HEK293 (cell line): ENCODE measurements at regions not wholly inside any gene's neighbourhood (a gene's known extent, or its start where the extent isn't known, plus 50 kb on each side); places are given as distances from the start of the nearest gene placed in this dataset.

Experiments used
- CTCF ChIA-PET: fragments of 350-600 bp; formaldehyde crosslinking; extraction: SDS; loops from one replicate; lab custom pipeline; 2021; ENCODE audit warnings: antibody characterized with exemption; lab: Yijun Ruan, JAX
- POLR2A ChIA-PET: fragments of 300-600 bp; formaldehyde crosslinking; extraction: SDS; loops from one replicate; lab custom pipeline; 2020; ENCODE audit warnings: antibody characterized with exemption, inconsistent platforms; lab: Yijun Ruan, JAX
- H3K27ac ChIP-seq: fragments of 200-500 bp; sonication (Bioruptor generic); 2 replicates; pipeline ENCODE4 v1.5.1; 2014; ENCODE audit warnings: low read depth, low read length, control low read depth, inconsistent platforms; ENCODE audit errors: extremely low read depth
- H3K36me3 ChIP-seq, 2 experiments: fragments of 200-500 bp in 1 of 2; sonication (Bioruptor generic) in 1 of 2; 1 replicate in 1 of 2; 2 replicates in 1 of 2; pipeline ENCODE4 v1.5.1; 2014 to 2017; ENCODE audit warnings: inconsistent platforms in 2 of 2, low read length in 2 of 2; ENCODE audit not compliant: control insufficient read depth in 2 of 2, insufficient read depth in 1 of 2
- H3K4me1 ChIP-seq: fragments of 200-500 bp; sonication (Bioruptor generic); 2 replicates; pipeline ENCODE4 v1.5.1; 2014; ENCODE audit warnings: mild to moderate bottlenecking, low read length, inconsistent platforms; ENCODE audit not compliant: control insufficient read depth, insufficient read depth
- H3K4me3 ChIP-seq: 2 replicates; pipeline ENCODE4 v1.5.1; 2011; ENCODE audit warnings: low read depth, mild to moderate bottlenecking, control low read depth, low read length, moderate library complexity
- H3K9me3 ChIP-seq: fragments of 200-500 bp; sonication (Bioruptor generic); 2 replicates; pipeline ENCODE4 v1.5.1; 2014; ENCODE audit warnings: low read depth, low read length, inconsistent platforms; ENCODE audit not compliant: control insufficient read depth, insufficient read depth
- FEZF1 ChIP-seq: fragments of 450-650 bp; formaldehyde crosslinking; IDR thresholded peaks from 2 replicates; pipeline ENCODE4 v1.5.1; 2016; ENCODE audit warnings: missing biosample characterization, missing genetic modification characterization
- GLIS1 ChIP-seq: fragments of 450-650 bp; formaldehyde crosslinking; IDR thresholded peaks from 2 replicates; pipeline ENCODE4 v1.5.1; 2016; ENCODE audit warnings: missing biosample characterization, missing genetic modification characterization
- KLF8 ChIP-seq: fragments of 450-650 bp; formaldehyde crosslinking; IDR thresholded peaks from 2 replicates; pipeline ENCODE4 v1.5.1; 2016; ENCODE audit warnings: missing biosample characterization, missing genetic modification characterization
- TRIM28 ChIP-seq: IDR thresholded peaks from 2 replicates; pipeline ENCODE4 v1.6.1; 2011; ENCODE audit warnings: low read length, control low read depth, borderline replicate concordance
- ZNF10 ChIP-seq: fragments of 450-650 bp; formaldehyde crosslinking; IDR thresholded peaks from 2 replicates; pipeline ENCODE4 v1.5.1; 2017; ENCODE audit warnings: missing biosample characterization, missing genetic modification characterization
- ZNF112 ChIP-seq: fragments of 450-650 bp; formaldehyde crosslinking; IDR thresholded peaks from 2 replicates; pipeline ENCODE4 v1.5.0; 2017; ENCODE audit warnings: missing biosample characterization, missing genetic modification characterization
- ZNF121 ChIP-seq: fragments of 450-650 bp; formaldehyde crosslinking; IDR thresholded peaks from 2 replicates; pipeline ENCODE4 v1.5.1; 2016; ENCODE audit warnings: missing biosample characterization, missing genetic modification characterization
- ZNF133 ChIP-seq: fragments of 450-650 bp; formaldehyde crosslinking; IDR thresholded peaks from 2 replicates; pipeline ENCODE4 v1.5.1; 2016; ENCODE audit warnings: missing biosample characterization, missing genetic modification characterization
- ZNF138 ChIP-seq: fragments of 450-650 bp; formaldehyde crosslinking; IDR thresholded peaks from 2 replicates; pipeline ENCODE4 v1.5.1; 2016; ENCODE audit warnings: missing biosample characterization, missing genetic modification characterization, borderline replicate concordance
- ZNF155 ChIP-seq: fragments of 450-650 bp; formaldehyde crosslinking; IDR thresholded peaks from 2 replicates; pipeline ENCODE4 v1.5.1; 2016; ENCODE audit warnings: missing biosample characterization, missing genetic modification characterization
- ZNF2 ChIP-seq: fragments of 450-650 bp; formaldehyde crosslinking; IDR thresholded peaks from 2 replicates; pipeline ENCODE4 v1.5.1; 2016; ENCODE audit warnings: missing biosample characterization, missing genetic modification characterization
- ZNF23 ChIP-seq: fragments of 450-650 bp; formaldehyde crosslinking; IDR thresholded peaks from 2 replicates; pipeline ENCODE4 v1.5.1; 2016; ENCODE audit warnings: missing biosample characterization, missing genetic modification characterization, borderline replicate concordance
- ZNF248 ChIP-seq: fragments of 450-650 bp; formaldehyde crosslinking; IDR thresholded peaks from 2 replicates; pipeline ENCODE4 v1.5.1; 2017; ENCODE audit warnings: missing biosample characterization, missing genetic modification characterization
- ZNF266 ChIP-seq: fragments of 450-650 bp; formaldehyde crosslinking; IDR thresholded peaks from 2 replicates; pipeline ENCODE4 v1.5.1; 2016; ENCODE audit warnings: missing biosample characterization, missing genetic modification characterization, low read depth
- ZNF354C ChIP-seq: fragments of 450-650 bp; formaldehyde crosslinking; IDR thresholded peaks from 2 replicates; pipeline ENCODE4 v1.5.1; 2016; ENCODE audit warnings: missing biosample characterization, missing genetic modification characterization, low read depth, borderline replicate concordance
- ZNF433 ChIP-seq: fragments of 450-650 bp; formaldehyde crosslinking; IDR thresholded peaks from 2 replicates; pipeline ENCODE4 v1.5.1; 2016; ENCODE audit warnings: missing biosample characterization, missing genetic modification characterization, low read depth
- ZNF514 ChIP-seq: fragments of 450-650 bp; formaldehyde crosslinking; IDR thresholded peaks from 2 replicates; pipeline ENCODE4 v1.5.1; 2016; ENCODE audit warnings: missing biosample characterization, missing genetic modification characterization
- ZNF571 ChIP-seq: fragments of 450-650 bp; formaldehyde crosslinking; IDR thresholded peaks from 2 replicates; pipeline ENCODE4 v1.5.0; 2017; ENCODE audit warnings: missing biosample characterization, missing genetic modification characterization
- ZNF626 ChIP-seq: fragments of 450-650 bp; sonication (Bioruptor Pico); formaldehyde crosslinking; IDR thresholded peaks from 2 replicates; pipeline ENCODE4 v1.5.1; 2018; ENCODE audit warnings: missing biosample characterization, missing genetic modification characterization, inconsistent platforms
- ZXDB ChIP-seq: fragments of 450-650 bp; formaldehyde crosslinking; IDR thresholded peaks from 2 replicates; pipeline ENCODE4 v1.5.1; 2016; ENCODE audit warnings: missing biosample characterization, missing genetic modification characterization
- TF ChIP-seq, protein P1 (sequence below): fragments of 450-650 bp; formaldehyde crosslinking; IDR thresholded peaks from 2 replicates; pipeline ENCODE4 v1.5.1; 2016; ENCODE audit warnings: missing biosample characterization, missing genetic modification characterization
- TF ChIP-seq, protein P2 (sequence below): fragments of 450-650 bp; formaldehyde crosslinking; IDR thresholded peaks from 2 replicates; pipeline ENCODE4 v1.5.1; 2016; ENCODE audit warnings: missing biosample characterization, missing genetic modification characterization
- TF ChIP-seq, protein P3 (sequence below): fragments of 450-650 bp; formaldehyde crosslinking; IDR thresholded peaks from 2 replicates; pipeline ENCODE4 v1.5.1; 2016; ENCODE audit warnings: missing biosample characterization, missing genetic modification characterization
- TF ChIP-seq, protein P4 (sequence below): fragments of 450-650 bp; formaldehyde crosslinking; IDR thresholded peaks from 2 replicates; pipeline ENCODE4 v1.5.1; 2016; ENCODE audit warnings: missing biosample characterization, missing genetic modification characterization

DNA sequence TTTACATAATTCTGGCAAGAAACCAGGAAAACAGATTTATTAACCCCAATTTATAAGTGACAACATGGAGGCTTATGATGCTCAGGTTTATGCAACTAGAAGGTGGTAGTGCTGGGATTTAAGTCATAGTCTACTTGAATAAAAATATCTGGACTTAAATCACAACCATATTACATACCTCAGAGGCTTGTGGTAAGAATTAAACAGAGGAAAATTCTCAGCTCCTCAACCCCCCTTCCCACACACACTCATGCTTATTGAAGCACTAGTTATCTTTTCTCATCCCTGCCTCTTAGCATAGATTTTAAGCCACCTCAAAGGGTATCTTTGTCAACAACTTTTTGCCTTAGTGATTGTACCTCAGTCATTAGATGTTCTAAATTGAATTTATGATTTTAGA lies 731.0 kb downstream of the PRELID2 start:
- Histone ChIP-seq H3K36me3 (no peaks in the 10 kb centered on the region), H3K4me1 (no peaks in the 10 kb centered on the region), H3K27ac (no peak overlapping the region), H3K4me3 (no peak overlapping the region), H3K9me3 (no peaks in the 10 kb centered on the region)
- no peak for TF ChIP-seq ZNF155 (tag by site-specific recombination)
- no peak for TF ChIP-seq GLIS1
- TF ChIP-seq, protein P1, sequence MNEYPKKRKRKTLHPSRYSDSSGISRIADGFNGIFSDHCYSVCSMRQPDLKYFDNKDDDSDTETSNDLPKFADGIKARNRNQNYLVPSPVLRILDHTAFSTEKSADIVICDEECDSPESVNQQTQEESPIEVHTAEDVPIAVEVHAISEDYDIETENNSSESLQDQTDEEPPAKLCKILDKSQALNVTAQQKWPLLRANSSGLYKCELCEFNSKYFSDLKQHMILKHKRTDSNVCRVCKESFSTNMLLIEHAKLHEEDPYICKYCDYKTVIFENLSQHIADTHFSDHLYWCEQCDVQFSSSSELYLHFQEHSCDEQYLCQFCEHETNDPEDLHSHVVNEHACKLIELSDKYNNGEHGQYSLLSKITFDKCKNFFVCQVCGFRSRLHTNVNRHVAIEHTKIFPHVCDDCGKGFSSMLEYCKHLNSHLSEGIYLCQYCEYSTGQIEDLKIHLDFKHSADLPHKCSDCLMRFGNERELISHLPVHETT: no peak
- TF ChIP-seq ZNF138 (tag by site-specific recombination): no peak
- TF ChIP-seq, protein P2, sequence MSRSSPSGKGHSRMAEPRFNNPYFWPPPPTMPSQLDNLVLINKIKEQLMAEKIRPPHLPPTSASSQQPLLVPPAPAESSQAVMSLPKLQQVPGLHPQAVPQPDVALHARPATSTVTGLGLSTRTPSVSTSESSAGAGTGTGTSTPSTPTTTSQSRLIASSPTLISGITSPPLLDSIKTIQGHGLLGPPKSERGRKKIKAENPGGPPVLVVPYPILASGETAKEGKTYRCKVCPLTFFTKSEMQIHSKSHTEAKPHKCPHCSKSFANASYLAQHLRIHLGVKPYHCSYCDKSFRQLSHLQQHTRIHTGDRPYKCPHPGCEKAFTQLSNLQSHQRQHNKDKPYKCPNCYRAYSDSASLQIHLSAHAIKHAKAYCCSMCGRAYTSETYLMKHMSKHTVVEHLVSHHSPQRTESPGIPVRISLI (tag by site-specific recombination): no peak
- TF ChIP-seq, protein P3, sequence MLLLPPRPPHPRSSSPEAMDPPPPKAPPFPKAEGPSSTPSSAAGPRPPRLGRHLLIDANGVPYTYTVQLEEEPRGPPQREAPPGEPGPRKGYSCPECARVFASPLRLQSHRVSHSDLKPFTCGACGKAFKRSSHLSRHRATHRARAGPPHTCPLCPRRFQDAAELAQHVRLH: no peak
- TF ChIP-seq ZNF121 (tag by site-specific recombination): no peak
- TF ChIP-seq ZXDB (tag by site-specific recombination): no peak
- no peak for TF ChIP-seq FEZF1 (tag by site-specific recombination)
- CTCF ChIA-PET: no interaction called here
- POLR2A ChIA-PET: no interaction called here

DNA sequence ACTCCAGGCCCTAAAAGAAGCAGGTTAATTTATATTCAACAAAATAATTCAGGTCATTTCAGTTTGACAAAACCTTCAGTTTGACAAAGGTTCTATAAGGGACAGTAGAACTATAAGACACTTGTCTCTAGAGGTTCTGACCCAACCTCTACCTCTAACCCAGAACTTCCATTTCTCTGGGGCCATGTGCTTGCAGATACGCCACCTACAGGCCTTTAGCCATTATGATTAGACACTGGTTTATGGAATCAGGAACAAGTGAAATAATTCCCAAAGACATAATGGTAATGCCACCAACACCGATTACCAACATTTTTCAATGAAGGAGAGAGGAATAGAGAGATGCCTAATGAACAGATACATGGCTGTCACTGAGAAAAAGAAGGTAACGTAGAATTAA lies 733.9 kb downstream of the PRELID2 start:
- H3K36me3 ChIP-seq: no peaks in the 10 kb centered on the region
- CTCF ChIA-PET: no interaction called here
- H3K4me1 ChIP-seq: no peaks in the 10 kb centered on the region
- no peak overlapping the region for H3K4me3 ChIP-seq
- no peaks in the 10 kb centered on the region for H3K9me3 ChIP-seq
- no peak overlapping the region for H3K27ac ChIP-seq
- TF ChIP-seq, protein P4, sequence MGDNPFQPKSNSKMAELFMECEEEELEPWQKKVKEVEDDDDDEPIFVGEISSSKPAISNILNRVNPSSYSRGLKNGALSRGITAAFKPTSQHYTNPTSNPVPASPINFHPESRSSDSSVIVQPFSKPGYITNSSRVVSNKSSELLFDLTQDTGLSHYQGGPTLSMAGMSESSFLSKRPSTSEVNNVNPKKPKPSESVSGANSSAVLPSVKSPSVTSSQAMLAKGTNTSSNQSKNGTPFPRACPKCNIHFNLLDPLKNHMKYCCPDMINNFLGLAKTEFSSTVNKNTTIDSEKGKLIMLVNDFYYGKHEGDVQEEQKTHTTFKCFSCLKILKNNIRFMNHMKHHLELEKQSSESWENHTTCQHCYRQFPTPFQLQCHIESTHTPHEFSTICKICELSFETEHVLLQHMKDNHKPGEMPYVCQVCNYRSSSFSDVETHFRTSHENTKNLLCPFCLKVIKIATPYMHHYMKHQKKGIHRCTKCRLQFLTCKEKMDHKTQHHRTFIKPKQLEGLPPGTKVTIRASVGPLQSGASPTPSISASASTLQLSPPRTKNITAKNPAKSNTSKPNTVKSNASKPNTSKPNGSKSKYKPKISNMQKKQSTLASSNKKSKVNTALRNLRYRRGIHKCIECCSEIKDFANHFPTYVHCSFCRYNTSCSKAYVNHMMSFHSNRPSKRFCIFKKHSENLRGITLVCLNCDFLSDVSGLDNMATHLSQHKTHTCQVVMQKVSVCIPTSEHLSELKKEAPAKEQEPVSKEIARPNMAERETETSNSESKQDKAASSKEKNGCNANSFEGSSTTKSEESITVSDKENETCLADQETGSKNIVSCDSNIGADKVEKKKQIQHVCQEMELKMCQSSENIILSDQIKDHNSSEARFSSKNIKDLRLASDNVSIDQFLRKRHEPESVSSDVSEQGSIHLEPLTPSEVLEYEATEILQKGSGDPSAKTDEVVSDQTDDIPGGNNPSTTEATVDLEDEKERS (tag by site-specific recombination): no peak
- no peak for TF ChIP-seq KLF8 (tag by site-specific recombination)
- TF ChIP-seq ZNF23 (tag by site-specific recombination): no peak
- no peak for TF ChIP-seq ZNF266 (tag by site-specific recombination)
- no peak for TF ChIP-seq ZNF514 (tag by site-specific recombination)
- TF ChIP-seq ZNF112 (tag by site-specific recombination): no peak
- TF ChIP-seq ZNF433 (tag by site-specific recombination): no peak
- TF ChIP-seq ZNF2: no peak
- TF ChIP-seq ZNF626 (tag by site-specific recombination): no peak
- no peak for TF ChIP-seq ZNF133 (tag by site-specific recombination)
- no peak for TF ChIP-seq TRIM28
- no peak for TF ChIP-seq ZNF10
- no peak for TF ChIP-seq ZNF248 (tag by site-specific recombination)
- no peak for TF ChIP-seq ZNF354C (tag by site-specific recombination)
- TF ChIP-seq ZNF571 (tag by site-specific recombination): no peak
- TF ChIP-seq, all 188 proteins: peak for 0
- POLR2A ChIA-PET: no interaction called here
